GM18499 (cell line): ENCODE measurements at regions not wholly inside any gene's neighbourhood (a gene's known extent, or its start where the extent isn't known, plus 50 kb on each side); places are given as distances from the start of the nearest gene placed in this dataset.
"Not testable (repeated sequence)": the region's sequence is repeated elsewhere in the genome, so short reads cannot be mapped to it uniquely, and the experiment has no call there.

Source experiments
- ATAC-seq: cut with Tn5 transposase; IDR thresholded peaks from one replicate; pipeline ENCODE4 v1.9.1; 2021; ENCODE audit warnings: moderate number of reproducible peaks; ENCODE audit not compliant: insufficient read depth, unreplicated experiment

- ATAC-seq: not testable (repeated sequence)
Measured at GRCh38 chr2:16345231-16345630, 320.4 kb downstream of the CYRIA start.

GRCh38 chr2:16339206-16339605 lies 326.4 kb downstream of the CYRIA start:
- no peak for ATAC-seq

DNA sequence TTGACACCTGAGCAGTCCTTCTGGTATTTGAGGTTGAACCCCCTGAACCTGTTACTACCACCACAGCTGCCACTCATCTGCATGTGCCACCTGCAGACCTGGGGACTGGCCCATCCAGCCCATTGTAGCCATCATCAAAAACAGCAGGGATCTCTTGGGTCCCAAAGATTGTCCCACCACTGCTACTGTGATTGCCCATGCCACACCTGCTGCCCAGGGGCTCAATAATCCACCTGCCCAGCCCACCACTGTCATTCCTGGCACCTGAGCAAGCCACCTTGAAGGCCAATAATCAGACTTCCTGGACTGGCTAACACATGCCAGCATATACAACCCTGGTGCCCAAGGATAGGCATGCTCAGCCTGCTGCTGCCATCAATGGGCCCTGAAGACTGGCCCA lies 327.6 kb downstream of the CYRIA start:
- no peak for ATAC-seq

DNA sequence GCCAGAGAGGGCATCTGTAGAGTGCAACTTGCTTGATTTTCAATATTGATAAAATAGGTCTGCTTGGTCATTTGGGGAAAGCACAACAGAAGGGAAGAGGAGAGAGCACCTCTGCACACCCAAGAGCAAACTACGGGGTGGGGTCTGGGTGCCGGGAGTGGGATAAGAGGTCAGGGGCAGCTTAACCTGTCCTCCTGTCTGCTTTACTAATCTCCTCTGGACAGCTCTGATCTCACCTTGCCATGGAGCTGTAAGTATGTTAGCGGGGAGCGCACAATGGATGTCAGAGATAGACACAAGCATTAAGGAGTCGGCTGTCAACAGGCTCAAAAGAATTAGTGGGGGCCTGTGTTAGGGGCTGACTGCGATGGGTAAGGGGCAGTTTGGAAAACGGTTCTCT lies 328.7 kb downstream of the CYRIA start:
- no peak for ATAC-seq

DNA sequence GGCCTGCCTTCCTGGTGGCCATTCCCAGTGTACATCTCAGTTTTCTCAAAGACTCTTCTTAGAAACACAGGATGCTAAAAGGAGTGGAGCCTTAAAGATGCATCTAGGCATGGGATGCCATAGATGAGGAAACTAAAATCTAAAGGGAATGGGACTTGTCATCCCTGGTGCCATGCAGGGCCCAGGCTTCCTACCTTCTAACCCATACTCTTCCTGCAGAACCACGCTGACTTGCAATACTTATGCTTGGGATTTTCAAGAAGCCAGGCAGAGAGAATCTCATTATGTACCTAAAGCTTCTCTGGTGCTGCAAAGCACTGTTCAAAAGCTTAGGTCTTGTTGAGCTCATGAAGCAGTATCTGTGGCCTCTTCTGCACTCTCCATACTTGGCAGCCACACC lies 329.1 kb downstream of the CYRIA start:
- no peak for ATAC-seq

- no peak for ATAC-seq
Measured at GRCh38 chr2:16335947-16336346, 329.7 kb downstream of the CYRIA start.

GRCh38 chr2:16335604-16335930 lies 330.1 kb downstream of the CYRIA start:
- ATAC-seq: no peak

DNA sequence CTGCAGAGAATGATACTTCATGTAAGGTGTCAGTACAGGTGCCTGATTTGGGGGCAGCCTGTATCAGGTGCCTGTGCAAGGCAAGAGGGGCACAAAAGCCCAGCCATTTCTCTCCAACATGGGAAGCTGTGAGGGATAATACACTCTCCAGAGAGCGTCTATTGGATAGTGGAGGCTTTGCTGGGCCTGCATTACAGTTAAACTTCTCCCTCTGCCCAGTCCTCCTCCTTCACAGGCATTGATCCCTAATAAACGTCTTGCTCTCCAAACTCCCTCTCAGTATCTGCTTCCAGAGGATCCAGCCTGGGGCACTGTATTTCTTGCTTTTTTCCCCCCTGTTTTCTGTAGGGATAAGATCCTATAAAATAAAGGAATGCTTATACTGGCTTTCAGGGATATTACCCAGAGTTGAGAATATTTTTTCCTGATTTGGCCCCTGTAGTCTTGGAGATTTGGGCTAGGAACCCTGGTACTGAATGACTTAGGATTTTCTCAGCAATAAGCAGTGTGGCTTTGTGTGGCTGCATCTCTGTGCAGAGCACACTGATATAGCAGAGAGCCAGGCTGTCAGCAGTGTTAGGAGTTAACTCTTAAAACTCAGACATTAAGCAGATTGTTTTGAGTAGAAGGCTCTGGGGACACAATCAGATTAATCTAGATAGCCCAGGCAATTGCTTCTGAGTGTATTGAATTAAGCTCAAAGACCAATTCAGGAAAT lies 330.6 kb downstream of the CYRIA start:
- ATAC-seq: no peak

DNA sequence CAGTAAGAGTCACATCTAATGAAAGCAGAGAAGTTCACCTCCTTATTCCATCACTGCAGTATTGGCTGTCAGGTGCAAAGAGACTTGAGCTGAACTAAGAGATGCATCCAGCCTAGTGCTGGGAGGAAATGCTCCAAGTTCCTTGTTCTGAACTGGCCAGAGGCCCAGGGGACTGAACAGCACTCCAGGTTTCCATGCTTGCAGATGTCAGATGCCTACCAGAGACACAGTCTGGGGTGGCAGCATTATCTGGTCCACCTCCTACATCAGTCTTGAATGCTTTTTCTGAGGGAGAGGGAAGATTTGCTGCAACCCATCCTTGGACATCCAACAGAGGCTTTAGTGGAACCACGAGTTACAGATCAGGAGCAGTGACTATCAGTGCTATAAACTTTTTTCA lies 331.3 kb downstream of the CYRIA start:
- ATAC-seq: no peak

DNA sequence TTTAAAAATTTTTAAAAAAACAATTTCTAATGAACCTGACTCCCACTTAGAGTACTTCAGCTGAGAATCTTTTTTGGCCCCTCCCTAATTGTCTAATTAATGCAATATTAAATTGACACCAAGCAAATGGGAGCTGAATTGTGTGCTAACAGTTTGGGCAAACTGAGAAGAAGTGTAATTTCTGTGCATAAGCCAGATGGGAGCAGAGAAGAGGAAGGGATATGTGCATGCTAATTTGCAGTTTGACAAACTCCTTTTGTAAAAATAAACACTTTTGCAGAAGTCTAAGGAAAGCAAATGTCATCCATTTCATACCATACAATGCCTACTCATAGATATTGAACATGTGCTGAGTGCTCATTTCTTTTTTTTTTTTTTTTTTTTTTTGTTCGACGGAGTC lies 332.0 kb downstream of the CYRIA start:
- ATAC-seq: no peak

- no peak for ATAC-seq
Measured at GRCh38 chr2:16332681-16333557, 332.7 kb downstream of the CYRIA start.

- ATAC-seq: no peak
Measured at GRCh38 chr2:16331772-16332171, 333.9 kb downstream of the CYRIA start.

DNA sequence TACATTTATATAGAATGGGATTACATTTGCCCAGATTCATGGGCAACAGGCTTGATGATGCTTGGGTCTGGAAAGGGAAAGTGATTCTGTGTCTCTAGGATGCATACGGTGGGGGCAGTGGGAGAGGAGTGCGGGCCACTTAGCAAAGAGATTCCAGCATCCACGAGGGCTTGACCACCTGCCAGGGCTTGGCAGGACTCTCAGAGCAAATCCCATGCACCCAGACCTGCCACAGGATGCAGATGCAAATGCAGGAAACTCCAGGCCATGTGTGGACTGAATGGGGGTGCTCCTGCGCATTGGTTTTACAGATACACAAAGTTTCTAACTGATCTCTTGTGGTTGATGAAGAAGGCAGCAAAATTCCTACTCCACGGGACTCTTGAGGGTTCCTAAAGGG lies 334.7 kb downstream of the CYRIA start:
- ATAC-seq: no peak

DNA sequence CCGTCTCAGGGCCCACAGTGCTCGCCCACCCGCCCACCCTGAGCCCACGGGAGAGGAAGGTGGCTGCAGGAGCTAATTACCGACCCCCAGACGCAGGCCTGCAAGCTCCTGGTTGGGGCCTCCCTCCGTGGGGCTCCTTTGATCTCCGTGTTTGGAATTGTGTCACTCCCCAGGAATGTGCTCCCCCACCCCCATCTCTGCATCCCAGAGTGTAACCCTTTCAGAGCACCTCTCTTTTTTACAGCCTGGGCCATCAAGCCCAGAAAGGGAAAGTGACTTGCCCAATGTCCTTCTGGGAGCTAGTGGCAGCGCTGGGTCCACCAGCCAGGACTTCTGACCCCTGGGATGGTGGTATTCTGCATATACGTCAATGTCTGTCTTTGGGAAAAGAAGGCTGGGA lies 335.1 kb downstream of the CYRIA start:
- no peak for ATAC-seq

DNA sequence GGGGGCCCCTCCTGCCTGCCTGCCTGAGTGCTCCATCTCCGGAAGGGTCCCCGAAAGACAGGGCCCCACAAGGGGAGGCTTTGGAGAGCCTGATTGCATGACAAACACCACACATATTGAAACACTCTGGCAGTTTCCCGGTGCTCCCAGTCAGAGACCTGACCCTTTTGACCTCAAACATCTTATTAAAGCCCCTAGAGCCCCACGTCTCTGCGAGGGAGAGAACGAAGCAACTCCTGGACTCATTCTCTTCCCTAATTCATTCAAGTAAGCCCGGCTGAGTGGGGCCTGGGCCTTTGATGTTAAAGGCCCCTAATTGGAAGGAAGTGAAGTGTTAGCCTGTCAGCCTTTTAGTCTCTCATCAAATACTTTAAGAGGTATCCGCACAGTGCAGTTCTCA lies 335.6 kb downstream of the CYRIA start:
- ATAC-seq: no peak

DNA sequence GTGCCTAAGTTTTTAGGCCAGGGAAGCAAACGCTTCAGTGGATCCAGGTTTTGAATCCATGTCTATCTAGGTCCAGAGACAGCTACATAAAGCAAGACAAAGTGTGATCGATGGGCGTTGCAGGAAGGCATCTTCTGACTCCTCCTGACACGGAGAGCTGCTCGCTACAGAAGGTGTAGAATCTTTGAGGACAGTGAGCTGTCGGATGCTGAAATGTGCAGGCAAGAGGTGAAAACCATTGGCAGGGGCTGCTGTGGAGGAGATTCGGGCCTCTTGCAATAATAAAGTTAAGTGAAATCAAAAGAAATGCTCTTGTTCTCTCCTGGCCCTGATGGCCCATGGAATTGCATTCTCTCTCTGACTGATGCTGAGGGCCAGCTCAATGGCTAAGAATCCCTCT lies 336.2 kb downstream of the CYRIA start:
- no peak for ATAC-seq

DNA sequence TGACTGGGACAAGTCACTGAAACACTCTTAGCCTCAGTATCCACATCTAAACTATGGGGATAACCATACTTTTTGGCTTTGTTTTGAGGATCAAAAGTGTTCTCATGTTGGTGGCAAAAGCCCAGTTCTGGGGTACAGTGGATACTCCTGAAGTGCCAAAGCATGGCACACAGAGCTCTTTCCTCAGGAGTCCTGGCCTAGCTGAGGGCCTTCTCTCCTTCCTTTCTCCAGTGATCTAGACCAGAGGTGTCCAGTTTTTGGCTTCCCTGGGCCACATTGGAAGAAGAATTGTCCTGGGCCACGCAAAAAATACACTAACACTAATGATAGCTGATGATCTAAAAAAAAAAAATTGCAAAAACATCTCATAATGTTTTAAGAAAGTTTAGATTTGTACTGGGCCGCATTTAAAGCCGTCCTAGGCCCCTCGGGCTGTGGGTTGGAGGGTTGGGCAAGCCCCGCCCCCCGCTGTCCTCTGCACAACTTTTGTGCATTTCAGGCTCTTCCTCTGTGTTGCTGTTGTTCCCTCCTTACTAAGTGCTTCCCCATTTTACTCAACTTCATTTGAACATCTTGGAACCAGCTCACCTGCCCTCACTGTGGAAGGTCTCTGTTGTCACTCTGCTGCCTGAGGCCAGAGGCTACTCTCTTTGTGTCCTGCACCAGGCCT lies 337.0 kb downstream of the CYRIA start:
- no peak for ATAC-seq

GRCh38 chr2:16327326-16327725 lies 338.3 kb downstream of the CYRIA start:
- no peak for ATAC-seq

DNA sequence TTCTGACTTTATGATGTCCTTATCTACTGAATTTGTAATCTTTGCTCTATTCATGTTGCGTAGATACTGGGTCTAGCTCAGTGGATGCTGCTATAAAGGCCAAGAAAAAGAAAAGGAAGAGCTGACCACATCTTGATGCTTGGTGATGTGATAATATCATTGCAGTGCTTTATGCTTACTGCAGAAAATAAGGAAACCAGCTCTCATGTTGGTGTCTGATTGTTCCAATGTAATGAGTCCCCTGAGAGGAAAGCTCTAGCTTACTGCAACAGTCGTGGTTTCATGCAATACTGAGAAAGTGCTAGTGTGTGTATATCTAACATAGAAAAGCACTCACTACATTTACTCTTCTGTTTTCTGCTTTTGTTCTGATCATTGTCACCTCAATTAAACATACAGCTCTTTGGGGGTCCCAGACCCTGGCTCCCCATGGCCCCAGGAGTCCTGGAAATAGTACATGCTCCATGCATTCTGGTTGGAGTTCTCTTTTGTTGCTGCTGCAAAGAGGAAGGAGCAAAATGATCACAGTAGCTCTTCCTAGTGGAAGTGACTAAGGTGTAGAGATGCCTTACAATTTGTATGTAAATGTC lies 338.8 kb downstream of the CYRIA start:
- no peak for ATAC-seq

GRCh38 chr2:16325976-16326510 lies 339.6 kb downstream of the CYRIA start:
- ATAC-seq: no peak
